HG03064 (cell line): ENCODE measurements at regions not wholly inside any gene's neighbourhood (a gene's known extent, or its start where the extent isn't known, plus 50 kb on each side); places are given as distances from the start of the nearest gene placed in this dataset.
"Not testable (repeated sequence)": the region's sequence is repeated elsewhere in the genome, so short reads cannot be mapped to it uniquely, and the experiment has no call there.

Experiments used
- ATAC-seq: cut with Tn5 transposase; IDR thresholded peaks from one replicate; pipeline ENCODE4 v1.9.1; 2021; ENCODE audit warnings: low read depth; ENCODE audit not compliant: unreplicated experiment

DNA sequence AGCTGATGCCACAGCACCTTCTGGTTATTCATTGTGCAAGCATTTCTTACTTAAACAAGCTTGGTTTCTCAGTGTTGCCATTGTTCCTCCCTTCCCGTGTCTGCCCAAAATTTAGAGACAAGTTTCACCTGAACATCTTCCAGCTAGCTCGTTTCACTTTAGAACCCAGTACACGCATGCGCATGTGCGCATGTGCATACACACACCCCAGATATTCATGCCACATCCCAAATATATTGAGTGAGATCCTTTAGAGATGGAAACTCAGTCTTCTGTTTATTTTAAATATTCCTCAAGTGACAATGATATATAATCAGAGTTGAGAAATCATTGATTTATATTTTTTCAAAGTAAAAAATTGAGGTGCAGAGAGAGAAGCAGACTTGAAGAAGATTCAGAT lies 147.6 kb downstream of the PLK2 start:
- ATAC-seq, result no peak

DNA sequence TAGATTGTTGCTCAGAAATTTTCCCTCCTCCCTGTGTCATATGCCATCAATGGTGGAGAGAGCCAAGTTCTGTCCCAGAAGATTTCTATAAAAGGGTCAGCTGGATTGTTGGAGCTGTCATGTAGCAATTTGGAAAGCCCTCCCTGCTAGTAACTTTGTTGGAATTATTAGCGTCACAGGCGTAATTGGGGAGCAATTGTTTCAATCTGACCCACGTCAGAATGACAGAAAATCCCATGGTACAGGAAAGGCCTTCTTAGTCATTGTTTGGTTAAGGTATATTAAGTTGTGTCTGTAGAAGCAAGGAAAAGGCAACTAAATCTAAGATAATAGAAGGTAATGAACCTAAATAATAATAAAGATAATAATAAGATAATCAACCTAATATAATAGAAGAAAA lies 148.4 kb downstream of the PLK2 start:
- no peak for ATAC-seq

DNA sequence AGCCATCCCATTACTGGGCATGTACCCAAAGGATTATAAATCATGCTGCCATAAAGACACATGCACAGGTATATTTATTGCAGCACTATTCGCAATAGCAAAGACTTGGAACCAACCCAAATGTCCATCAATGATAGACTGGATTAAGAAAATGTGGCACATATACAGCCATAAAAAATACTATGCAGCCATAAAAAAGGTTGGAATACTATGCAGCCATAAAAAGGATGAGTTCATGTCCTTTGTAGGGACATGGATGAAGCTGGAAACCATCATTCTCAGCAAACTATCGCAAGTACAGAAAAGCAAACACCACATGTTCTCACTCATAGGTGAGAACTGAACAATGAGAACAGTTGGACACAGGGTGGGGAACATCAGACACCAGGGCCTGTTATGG lies 151.5 kb downstream of the PLK2 start:
- ATAC-seq, result not testable (repeated sequence)

DNA sequence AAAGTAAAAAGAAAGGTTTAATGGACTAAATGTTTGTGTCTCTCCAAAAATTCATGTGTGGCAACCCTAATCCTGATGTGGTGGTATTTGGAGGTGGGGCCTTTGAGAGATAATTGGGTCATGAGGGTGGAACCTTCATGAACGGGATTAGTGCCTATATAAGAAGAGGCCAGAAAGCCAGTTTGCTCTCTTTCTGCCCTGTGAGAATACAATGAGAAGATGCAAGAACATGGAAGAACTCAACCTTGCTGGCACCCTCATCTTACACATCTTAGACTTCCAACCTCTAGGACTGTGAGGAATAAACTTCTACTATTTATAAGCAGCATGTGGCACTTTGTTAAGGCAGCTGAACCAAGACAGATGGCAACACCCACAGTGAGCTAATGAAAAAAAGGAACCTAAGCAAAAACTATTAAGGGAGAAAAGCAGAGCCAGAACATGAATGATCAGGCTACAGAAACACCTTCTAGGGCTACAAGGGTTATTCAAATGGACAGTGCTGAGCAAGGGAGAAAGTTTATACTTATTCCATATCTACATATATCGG lies 159.5 kb downstream of the PLK2 start:
- no peak for ATAC-seq

DNA sequence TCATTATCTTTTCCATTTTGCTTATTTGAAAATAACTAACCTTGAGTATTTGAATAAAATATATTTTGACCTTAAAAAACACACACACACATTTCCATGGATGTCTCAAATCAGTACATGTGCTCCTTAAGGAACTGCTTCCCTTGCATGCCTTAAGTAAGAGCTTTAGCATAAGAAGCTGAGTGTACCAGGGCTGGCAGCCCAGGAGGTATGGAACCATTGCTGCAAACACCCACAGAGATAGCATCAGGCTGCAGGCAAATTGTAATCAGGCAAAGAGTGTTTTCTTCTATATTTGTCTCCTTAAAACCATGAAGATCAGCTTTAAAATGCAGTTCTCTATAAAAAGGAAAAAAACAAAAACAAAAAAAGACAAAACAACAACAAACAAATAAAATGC lies 160.6 kb downstream of the PLK2 start:
- ATAC-seq, result no peak

DNA sequence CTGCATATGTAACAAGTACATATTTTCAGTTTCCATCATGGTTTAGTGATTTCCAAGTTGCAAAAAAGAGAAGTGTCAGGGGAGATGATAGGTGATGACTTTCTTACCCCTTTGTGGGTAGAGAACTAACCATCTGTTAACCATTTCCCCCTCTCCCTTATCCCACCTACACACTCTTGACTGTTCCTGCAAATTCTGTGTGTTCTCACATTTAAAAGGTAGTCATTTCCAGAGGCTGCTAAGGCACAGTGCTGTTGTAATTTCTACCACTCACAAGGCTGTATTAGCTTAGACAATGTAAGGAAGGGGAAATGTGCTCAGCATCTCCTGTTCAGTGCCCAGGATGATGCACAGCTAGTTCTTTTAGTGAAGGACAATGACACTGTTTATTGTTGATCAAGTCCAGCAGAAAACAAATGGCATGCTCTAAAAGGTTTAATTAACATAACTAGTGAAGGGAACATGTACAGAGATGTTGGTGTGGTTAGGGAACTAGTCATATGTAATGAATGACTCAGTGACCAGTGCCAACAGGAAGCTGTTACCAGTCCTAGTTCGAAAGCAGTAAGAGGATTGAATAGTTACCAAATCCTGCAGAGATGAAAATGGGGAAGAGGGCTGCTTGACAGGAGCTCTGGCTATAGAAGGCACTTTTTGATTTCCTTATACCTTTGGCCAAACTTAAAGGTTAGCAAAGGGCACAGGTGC lies 165.1 kb downstream of the PLK2 start:
- no peak for ATAC-seq

DNA sequence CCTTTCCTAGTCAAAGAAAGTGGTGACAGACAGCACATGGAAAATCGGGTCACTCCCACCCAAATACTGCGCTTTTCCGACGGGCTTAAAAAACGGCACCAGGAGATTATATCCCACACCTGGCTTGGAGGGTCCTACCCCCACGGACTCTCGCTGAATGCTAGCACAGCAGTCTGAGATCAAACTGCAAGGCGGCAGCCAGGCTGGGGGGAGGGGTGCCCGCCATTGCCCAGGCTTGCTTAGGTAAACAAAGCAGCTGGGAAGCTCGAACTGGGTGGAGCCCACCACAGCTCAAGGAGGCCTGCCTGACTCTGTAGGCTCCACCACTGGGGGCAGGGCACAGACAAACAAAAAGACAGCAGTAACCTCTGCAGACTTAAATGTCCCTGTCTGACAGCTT lies 171.6 kb downstream of the PLK2 start:
- not testable (repeated sequence) for ATAC-seq

DNA sequence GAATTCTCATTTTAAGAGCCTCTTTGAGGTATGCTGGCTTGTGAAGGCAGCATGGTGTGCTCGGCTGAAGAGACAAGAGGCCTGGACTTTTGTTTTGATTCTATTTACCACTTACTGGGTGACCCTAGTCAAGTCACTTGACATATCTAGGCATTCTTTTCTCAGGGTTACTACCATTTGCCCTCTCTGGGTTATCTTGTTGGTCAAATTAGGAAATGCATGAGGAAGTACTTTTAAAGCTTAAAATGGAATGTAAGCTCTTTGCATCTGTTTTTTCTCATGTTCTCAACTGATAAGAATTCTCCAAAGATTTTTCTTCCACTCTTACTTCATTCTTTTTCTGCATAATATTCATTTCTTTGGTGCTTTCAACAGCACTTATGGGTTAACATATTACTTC lies 173.1 kb downstream of the PLK2 start:
- ATAC-seq, result no peak

DNA sequence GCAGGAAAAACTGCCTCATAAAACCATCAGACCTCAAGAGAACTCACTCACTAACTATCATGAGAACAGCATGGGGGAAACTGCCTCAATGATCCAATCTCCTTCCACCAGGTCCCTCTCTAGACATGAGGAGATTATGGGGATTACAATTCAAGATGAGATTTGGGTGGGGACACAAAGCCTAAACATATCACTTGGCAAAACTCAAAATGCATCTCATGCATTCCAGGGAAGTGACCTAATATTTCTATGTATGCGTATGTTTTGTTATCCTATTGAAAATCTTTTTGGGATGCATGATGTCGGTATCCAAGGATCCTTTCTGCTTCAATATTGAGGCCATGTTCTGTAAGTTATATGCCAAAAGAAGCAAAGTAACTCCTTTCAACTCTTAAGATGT lies 174.0 kb downstream of the PLK2 start:
- ATAC-seq, result no peak

DNA sequence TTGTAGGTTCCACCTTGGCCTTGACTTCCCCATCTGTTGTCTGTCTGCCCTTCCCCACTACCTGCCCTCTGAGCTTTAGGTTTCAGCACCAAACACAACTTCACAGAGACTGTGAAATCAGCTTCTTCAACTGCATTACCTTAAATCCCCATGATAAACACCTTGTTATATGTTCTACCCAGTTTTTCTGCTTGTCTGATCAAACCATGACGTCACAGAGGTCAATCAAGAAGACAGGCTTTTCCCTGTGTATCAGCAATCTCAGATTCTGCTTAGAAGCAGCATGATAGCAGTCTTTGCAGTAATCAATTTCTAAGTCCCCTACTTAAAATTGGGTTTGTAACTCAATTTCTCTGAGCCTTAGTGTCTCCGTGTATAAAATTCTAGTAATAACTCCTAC lies 175.0 kb downstream of the PLK2 start:
- no peak for ATAC-seq

DNA sequence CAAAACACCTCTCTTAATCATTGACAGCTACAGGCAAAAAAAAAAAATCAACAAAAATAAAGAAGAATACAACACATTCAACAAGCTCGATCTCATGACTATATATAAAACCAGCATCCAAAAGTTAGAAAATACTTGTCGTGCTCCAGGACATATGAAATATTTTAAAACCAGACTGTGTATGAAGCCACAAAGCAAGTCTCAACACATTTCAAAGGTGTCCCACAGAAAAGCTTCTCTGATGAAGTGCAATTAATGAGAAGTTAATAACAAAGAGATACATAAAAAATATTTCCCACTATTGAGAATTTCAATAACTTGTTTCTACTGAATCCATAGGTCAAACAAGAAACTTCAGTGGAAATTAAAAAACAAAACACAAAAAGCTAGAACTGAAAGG lies 178.7 kb downstream of the PLK2 start:
- no peak for ATAC-seq

DNA sequence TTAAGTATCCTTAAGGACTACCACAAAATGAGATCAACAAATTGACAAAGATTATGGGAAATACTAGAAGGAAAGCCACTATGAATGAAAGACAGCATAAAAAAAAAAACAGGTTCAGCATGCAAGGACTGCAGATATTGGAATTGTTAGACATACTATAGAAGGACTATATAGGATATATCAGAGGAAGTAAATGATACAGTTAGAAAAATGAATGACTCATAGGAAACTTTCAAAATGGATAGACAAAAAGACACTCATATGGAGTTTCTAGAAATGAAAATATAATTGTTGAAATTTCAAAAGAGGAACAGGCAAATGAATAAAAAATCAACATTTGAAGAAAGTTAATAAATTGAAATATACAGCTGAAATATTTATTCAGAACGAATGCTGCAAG lies 180.6 kb downstream of the PLK2 start:
- no peak for ATAC-seq

DNA sequence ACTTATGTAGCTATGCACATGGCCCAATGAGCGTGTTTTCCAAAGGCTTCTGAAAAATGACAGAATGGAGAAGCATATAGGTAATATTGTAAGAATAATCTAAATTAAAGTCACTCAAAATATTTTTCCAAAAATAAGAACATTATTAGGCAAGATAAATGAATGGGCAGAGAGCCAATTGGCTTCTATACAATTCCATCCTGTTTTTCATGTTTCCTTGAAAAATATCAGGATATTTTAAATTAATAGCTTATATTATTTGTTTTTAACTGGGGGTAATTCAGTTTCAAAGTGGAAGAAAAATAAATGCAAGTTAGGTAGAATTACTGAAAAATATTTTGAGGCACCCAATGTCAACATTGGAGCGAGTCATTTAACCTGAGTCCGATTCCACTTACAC lies 183.5 kb downstream of the PLK2 start:
- no peak for ATAC-seq

DNA sequence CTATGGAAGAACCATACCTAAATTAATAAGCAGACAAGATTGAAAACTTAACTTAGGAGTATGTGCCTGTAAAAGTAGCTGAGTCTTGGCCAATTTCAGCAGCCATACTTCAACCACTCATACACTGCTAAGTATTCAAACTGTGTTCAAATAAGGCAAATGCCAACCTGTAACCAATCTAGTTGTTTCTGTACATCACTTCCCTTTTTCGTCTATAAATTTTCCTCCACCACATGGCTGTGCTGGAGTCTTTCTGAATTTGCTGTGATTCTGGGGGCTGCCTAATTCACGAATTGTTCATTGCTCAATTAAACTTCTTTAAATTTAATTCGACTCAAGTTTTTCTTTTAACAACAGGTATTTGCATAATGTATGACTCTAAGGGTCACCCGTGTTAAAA lies 184.4 kb downstream of the PLK2 start:
- ATAC-seq, result no peak

DNA sequence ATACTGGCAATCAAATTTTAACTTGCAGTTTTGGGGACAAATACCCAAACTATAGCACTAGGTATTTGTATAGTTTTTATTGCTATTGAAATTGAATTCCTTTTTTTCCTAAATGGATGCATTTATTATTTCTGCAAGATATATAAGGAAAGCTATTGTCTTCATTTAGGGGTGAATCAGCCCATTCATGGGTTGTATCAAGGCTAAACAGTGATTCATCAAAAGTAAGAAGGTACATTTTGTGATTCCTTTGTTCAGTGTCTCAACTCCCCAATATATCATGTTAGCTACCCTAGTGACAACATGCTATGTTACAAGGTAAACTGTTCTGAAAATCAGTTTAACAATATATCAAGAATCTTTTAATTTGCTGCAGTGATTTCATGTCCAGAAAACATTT lies 185.7 kb downstream of the PLK2 start:
- ATAC-seq, result no peak

DNA sequence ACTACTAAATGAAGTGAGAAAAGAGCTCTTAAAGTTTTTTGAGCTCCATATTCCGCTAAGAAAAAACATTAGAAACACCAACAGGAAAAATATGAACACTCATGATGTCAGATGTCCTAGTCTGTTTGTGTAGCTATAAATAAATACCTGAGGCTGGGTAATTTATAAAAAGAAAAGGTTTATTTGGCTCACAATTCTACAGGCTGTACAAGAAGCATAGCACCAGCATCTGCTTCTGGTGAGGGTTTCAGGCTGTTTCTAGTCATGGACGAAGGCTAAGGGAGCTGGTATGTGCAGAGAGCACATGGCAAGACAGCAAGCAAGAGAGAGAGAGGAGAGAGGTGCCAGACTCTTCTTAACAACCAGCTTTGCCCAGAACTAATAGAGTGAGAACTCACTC lies 186.2 kb downstream of the PLK2 start:
- ATAC-seq, result no peak

DNA sequence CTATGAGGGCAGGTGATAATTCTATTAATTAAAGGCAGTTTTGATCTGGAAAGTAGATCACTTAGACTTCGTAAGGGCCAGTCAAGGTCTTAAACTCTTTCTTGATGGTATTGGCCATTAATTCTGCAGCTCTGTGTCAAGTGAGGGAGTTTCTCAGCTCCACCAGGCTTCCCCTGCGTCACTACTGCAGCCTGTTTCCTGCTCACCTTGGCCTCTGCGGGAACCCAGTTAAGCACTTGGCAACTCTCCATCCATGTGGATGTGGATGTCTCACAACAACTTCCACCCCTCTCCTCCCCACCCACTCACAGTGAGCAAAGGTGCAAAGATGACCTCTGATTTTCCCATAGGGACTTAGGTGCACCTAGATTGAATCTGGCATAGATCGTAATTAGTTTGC lies 191.6 kb downstream of the PLK2 start:
- ATAC-seq, result no peak

DNA sequence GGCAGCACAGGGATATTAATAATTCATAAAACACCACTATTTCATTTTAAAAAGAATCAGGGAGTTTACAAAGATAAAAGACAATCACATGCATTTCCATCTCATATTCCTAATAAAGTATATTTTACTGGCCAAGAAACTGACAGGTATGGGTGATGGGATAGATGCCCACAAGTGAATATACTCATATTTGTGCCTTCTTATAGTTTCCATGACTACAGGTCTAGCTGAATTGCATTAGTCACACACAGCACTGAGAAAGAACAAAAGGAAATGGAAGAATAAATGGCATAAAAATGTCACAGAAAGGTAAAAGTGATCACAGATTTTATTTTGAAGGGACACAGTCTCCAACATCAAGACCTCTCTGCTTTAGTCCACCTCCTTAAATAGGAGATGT lies 193.5 kb downstream of the PLK2 start:
- ATAC-seq, result no peak

DNA sequence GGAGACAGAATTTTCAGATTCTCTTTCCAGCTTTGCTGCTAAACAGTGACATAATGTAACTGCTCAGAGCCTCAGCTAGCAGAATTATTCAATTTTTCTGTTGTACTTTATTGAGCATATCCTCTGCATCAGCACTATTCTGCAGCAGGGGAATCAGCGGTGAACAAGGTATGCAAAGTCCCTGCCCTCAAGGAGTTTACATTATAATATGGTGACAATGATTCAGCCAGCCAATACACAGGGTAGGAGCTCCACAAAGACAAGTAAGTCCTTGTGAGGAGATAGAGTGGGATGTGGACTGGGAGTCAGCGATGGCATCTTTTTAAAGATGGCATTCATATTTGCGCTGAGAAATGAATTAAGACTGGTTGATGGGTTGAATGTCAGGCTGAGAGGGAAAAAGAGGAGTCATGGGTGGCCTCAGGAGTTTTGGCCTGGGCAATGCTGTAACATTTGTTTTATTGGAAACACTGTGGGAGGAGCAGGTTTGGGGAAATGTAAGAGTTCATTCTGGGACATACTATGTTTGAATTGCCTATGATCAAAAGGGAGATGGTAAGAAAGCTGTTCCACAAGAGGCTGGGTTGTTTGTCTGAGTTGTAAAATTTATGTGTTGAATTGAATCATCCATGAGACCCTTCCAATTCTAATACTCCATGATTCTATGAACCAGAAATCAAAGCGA lies 194.5 kb downstream of the PLK2 start:
- ATAC-seq, result no peak

DNA sequence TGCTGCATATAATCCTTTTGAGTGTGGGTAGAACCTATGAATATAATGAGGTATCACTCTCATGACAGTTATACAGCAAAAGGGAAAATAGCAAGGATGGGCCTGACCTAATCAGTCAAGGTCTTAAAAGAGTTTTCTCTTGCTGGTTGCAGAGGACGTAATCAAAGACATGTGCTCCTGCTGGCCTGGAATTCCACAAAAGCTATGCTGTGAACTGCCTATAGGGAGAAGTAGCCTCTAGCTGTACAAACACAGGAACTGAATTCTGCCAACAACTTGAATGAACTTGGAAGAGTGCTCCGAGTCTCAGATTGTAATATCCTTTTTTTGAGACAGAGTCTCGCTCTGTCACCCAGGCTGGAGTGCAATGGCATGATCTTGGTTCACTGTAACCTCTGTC lies 195.6 kb downstream of the PLK2 start:
- ATAC-seq, result no peak

DNA sequence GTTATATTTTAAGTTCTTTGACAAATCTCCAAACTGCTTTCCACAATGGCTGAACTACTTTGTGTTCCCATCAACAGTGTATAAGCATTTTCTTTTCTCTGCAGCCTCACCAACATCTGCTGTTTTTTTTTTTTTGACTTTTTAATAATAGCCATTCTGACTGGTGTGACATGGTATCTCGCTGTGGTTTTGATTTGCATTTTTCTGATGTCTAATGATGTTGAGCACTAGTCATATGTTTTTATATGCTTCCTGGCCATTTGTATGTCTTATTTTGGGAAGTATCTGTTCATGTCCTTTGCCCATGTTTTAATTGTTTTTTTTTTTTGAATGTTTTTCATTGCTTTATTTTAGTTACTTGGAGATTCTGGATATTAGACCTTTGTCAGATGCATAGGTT lies 196.6 kb downstream of the PLK2 start:
- no peak for ATAC-seq

DNA sequence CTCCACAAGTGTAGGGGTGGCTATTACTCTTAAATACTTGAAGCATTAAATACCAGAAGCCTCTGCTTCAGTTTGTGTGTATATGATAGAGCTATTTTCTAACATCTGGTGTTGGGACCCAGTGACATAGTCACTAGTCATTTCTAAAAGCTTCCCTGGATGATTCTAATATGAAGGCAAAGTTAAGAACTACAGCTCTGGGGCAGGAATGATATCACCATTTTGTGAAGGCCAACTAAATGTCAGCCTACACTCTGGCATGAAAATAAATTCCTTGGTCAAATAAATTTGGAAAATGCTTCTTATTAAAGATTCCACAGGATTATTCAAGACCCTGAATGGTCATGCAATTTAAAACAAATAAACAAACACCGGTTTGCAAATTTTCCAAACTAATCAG lies 197.7 kb downstream of the PLK2 start:
- no peak for ATAC-seq
